GM19395 (cell line): ENCODE measurements at regions not wholly inside any gene's neighbourhood (a gene's known extent, or its start where the extent isn't known, plus 50 kb on each side); places are given as distances from the start of the nearest gene placed in this dataset.
"Not testable (repeated sequence)": the region's sequence is repeated elsewhere in the genome, so short reads cannot be mapped to it uniquely, and the experiment has no call there.

Experiments
- ATAC-seq: cut with Tn5 transposase; IDR thresholded peaks from one replicate; pipeline ENCODE4 v1.9.1; 2021; ENCODE audit warnings: mild to moderate bottlenecking, moderate library complexity; ENCODE audit not compliant: unreplicated experiment

DNA sequence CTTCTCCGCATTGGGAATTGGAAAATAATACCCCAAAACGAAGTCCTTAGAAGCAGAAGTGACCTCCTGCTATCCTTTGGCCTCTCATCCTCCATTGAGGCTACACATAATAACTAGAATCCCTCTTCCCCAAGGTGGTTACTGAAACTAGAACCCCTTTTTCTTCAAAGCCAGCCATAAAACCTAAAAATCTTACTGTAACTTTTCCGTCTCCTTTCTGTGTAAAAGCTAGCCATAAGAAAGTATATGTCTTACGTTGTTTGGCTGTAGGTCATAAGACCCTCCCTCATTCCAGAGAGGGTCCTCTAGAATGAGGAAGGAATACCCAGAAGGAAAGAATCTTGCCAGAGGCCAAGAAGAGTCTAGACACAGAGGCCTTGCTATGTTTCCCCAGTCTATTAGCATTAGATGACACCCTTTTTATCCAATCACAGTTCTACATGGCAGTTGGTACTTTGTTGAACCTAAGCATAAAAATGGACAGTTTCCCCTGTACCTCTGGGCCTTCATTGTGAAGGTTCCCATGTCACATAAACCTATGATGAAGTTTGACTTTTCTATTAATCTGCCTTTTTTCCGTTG lies 133.9 kb upstream of the BTN3A2 start:
- ATAC-seq, result no peak

DNA sequence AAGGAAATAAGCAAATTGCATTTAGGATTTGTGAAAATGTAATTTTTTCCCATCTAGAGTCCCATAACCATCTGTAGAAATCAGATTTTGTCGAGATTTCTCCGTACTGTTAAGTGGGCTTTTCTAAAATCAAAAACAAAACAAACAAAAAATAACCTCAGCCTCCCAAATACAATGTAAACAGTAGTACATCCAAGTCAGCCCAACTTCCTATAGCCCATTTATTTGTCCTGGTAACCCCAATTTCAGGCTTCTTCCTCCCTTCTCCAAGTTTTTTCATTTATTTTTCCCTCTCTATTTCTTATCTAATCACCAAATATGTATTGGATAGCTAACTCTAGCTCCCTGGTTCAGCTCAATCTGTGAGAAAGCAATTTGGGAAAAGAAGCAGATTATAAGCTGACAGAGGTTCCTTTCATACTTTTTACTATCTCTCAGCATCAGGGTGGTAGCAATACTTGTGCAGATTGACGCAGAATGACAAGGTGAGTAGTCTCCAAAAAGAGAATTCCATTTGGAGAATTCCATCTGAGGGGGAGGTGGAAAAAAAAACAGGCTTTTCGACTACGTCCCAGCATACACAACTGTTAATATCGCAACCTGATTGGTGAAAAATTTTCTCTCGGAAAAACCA lies 132.6 kb upstream of the BTN3A2 start:
- no peak for ATAC-seq

DNA sequence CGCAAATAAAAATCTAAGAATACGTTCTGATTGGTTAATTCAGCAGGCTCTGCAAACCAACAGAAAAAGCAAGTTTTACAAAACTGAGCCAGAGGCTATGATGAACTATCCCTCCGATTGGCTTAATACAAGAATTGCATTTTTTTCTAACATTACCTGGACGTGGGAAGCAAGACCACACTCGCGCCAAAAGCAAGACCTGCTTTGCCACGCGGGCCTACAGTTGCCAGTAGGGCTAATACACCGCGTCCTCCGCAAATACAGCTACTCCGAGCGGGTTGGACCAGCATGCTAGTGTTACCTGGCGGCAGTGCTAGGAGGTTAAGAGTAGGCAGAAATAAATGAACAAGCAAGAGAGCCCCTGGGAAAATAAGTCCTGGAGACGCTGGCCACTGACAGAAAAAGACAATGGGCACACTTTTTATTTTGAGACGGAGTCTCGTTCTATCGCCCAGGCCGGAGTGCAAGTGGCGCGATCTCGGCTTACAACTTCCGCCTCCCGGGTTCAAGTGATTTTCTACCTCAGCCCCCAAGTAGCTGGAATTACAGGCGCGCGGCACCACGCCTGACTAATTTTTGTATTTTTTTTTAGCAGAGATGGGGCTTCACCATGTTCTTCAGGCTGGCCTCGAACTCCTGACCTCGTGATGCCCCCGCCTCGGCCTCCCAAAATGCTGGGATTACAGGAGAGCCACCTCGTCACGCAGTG lies 131.9 kb upstream of the BTN3A2 start:
- peak; percentile 21 for ATAC-seq

GRCh38 chr6:26233649-26234420 lies 131.2 kb upstream of the BTN3A2 start:
- ATAC-seq, result peak; percentile 53

GRCh38 chr6:26234421-26235301 lies 130.3 kb upstream of the BTN3A2 start:
- ATAC-seq, result peak; percentile 50

DNA sequence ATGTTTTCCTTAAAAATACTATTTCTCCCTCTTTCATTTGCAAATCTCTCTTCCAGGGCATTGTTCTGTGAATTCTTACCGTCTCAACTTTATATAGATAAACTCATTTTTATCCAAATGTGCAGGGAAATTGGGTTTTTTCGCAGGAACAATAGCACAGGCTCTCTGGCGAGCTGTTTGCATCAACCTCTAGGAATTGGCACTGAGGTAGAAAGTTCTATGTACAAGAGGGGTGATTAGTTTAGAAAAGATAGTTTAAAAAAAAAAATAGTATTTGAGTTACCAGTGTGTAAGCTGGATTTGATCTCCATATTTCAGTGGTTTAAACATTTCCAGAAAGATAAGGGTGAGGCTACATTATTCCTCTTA lies 129.7 kb upstream of the BTN3A2 start:
- ATAC-seq, result no peak

DNA sequence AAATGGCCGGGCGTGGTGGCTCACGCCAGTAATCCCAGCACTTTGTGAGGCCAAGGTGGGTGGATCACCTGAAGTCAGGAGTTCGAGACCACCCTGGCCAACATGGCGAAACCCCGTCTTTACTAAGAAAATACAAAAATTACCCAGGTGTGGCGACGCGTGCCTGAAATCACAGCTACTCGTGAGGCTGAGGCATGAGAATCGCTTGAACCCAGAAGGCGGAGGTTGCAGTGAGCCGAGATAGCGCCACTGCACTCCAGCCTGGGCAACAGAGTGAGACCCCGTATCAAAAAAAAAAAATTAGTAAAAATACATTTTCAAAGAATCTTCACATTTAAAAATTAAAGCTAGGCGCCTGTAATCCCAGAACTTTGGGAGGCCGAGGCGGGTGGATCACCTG lies 125.6 kb upstream of the BTN3A2 start:
- not testable (repeated sequence) for ATAC-seq

DNA sequence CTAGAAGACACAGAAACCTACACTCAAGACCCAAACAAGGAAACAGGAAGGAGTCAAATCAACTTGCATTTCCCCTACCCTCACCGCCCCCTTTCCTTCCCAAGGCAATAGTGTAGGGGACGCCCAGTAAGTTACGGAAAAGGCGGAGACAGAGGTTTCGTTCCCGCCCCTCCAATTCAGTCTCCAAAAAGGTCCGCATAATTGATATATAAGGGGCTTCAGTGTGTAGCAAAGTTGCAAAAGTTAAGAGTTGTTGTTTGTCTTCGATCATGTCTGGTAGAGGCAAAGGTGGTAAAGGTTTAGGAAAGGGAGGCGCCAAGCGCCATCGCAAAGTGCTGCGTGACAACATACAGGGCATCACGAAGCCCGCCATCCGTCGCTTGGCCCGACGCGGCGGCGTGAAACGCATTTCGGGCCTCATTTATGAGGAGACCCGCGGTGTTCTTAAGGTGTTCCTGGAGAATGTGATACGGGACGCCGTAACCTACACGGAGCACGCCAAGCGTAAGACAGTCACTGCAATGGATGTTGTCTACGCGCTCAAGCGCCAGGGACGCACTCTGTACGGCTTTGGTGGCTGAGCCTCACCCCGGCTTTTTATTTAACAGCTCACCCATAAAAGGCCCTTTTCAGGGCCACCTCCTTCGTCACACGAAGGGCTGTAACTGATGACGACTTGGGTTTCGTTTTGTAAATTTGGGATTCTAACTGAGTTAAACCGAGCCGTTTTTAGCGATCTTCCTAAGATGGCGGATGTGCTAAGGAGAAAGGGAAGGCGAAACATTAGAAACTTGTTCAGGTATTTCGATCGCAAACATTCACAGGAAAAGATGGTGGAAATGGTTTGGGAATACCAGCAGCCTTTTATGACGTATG lies 124.6 kb upstream of the BTN3A2 start:
- ATAC-seq, result peak; percentile 73

- ATAC-seq, result peak; percentile 27
Measured at GRCh38 chr6:26241033-26241895, 123.7 kb upstream of the BTN3A2 start.

- ATAC-seq, result no peak
Measured at GRCh38 chr6:26243132-26243531, 121.9 kb upstream of the BTN3A2 start.

DNA sequence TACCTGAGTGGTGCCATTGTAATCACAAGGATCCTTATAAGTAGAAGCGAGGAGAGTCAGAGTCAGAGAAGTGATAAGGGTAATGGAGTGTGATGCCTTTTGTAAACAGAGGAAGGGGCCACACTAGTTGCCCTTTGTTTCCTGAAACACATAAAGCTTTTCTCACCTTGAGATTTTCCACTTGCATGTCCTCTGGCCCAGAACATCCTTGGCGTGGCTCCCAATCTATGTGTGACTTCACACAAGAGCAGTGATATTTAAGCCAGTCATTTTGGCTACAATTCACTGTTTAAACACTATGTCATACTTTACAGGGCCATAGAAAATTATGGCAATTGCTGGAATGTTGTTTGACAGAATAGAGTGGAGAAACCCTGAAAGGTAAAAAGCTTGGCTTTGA lies 121.2 kb upstream of the BTN3A2 start:
- ATAC-seq, result no peak

DNA sequence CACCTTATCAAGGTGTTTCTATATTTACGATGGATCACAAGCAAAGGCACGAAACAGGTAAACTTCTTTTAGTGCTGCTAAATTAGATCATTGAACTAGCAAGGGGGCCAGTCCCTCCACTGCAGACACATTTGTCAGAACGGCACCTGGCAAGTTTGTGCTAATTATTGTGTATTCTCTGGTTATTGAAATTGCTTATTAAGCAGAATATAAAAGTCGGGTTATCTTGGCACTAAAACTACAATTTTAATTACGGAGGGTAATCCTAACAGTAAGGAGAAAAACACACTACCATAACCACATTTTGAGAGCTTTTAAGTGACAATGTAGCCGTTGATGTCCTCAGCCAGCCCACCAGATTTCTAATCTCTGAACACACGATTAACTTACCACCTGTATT lies 118.9 kb upstream of the BTN3A2 start:
- ATAC-seq, result no peak

GRCh38 chr6:26246553-26246952 lies 118.4 kb upstream of the BTN3A2 start:
- ATAC-seq, result no peak

GRCh38 chr6:26249707-26249956 lies 115.4 kb upstream of the BTN3A2 start:
- ATAC-seq, result peak; percentile 34

DNA sequence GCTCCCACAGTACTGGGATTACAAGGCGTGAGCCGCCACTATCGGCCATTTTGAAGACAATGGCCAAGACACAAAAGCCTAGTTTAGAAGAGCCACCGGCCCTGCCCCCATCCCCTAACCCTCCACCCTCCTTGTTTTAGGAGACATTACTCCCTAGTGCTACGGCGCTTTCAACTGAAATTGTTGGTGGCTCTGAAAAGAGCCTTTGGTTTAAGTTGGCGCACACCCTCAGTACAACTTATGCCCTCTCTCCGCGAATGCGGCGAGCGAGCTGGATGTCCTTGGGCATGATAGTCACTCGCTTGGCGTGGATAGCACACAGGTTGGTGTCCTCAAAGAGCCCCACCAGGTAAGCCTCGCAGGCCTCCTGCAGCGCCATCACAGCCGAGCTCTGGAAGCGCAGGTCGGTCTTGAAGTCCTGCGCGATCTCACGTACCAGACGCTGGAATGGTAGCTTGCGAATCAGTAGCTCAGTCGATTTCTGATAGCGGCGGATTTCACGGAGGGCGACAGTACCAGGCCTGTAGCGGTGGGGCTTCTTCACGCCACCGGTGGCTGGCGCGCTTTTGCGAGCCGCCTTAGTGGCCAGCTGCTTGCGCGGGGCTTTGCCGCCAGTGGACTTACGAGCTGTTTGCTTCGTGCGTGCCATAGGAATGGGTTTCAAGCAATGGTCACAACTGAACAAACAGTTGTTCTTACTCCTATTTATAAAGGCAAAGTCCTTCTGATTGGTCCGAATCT lies 114.9 kb upstream of the BTN3A2 start:
- peak; percentile 39 for ATAC-seq

- no peak for ATAC-seq
Measured at GRCh38 chr6:26250698-26251044, 114.3 kb upstream of the BTN3A2 start.

DNA sequence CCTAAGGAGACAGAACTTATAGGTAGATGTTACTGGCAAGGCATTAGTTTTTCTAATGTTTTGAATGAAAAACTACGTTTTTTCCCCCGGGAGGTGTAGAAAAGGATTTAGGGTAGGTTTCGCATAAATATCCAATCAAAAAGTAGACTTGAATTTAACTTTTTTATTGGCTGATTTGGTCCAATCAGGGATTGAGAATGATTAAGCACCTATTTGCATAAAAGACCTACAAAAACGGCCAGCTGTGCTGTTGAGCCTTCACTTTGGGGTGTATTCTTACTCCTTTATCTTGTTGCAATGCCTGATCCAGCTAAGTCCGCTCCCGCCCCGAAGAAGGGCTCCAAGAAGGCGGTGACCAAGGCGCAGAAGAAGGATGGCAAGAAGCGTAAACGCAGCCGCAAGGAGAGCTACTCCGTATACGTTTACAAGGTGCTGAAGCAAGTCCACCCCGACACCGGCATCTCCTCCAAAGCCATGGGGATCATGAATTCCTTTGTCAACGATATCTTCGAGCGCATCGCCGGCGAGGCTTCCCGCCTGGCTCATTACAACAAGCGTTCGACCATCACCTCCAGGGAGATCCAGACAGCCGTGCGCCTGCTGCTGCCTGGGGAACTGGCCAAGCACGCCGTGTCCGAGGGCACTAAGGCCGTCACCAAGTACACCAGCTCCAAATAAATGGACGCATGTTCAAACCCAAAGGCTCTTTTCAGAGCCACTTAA lies 113.5 kb upstream of the BTN3A2 start:
- ATAC-seq, result peak; percentile 61

DNA sequence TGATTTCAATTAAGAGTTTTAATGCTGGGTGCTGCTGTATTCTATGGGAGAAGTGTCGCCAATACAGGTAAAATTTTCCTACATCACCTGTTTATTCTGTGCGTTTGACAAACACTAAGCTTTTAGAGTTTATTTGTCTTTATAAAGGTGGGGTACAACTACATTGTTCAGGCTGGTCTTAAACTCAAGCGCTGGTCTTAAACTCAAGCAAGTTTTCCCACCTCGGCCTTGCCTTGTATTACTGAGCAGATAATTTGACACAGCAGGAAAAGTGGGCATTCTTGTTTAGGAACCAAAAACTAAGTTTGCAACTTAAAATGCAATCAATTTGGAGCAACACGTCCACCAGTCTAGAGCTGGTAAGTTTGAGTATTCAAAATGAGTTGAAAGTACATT lies 112.9 kb upstream of the BTN3A2 start:
- ATAC-seq, result no peak
